Ovary (tissue), 3 donors: ENCODE measurements at regions not wholly inside any gene's neighbourhood (a gene's known extent, or its start where the extent isn't known, plus 50 kb on each side); places are given as distances from the start of the nearest gene placed in this dataset.

ENCODE experiments used
- CTCF ChIP-seq, 3 donors: fragments of 450-650 bp in 2 of 3; fragments of 200-600 bp in 1 of 3; IDR thresholded peaks; one replicate each; pipeline versions ENCODE4 v1.5.1 to v1.8.0; 2016 to 2022; ENCODE audit warnings: antibody characterized with exemption in 3 of 3, mild to moderate bottlenecking in 1 of 3
- EP300 ChIP-seq: sonication (generic); formaldehyde crosslinking; IDR thresholded peaks from one replicate; pipeline ENCODE4 v1.6.1; 2017; ENCODE audit warnings: antibody characterized with exemption
- POLR2A ChIP-seq: fragments of 450-650 bp; IDR thresholded peaks from one replicate; pipeline ENCODE4 v1.6.1; 2017; ENCODE audit warnings: antibody characterized with exemption, mild to moderate bottlenecking, moderate library complexity
- donor health status: DM: no; HTN: no; CAD: no.

GRCh38 chr14:98963610-98964009 lies 308.4 kb downstream of the BCL11B start:
- TF ChIP-seq CTCF (IDR thresholded peaks at IDR 0.05) (no peak), POLR2A (no peak), EP300 (no peak)
